HEK293 (cell line): ENCODE measurements at regions not wholly inside any gene's neighbourhood (a gene's known extent, or its start where the extent isn't known, plus 50 kb on each side); places are given as distances from the start of the nearest gene placed in this dataset.

Experiments used
- CTCF ChIA-PET: fragments of 350-600 bp; formaldehyde crosslinking; extraction: SDS; loops from one replicate; lab custom pipeline; 2021; ENCODE audit warnings: antibody characterized with exemption; lab: Yijun Ruan, JAX
- POLR2A ChIA-PET: fragments of 300-600 bp; formaldehyde crosslinking; extraction: SDS; loops from one replicate; lab custom pipeline; 2020; ENCODE audit warnings: antibody characterized with exemption, inconsistent platforms; lab: Yijun Ruan, JAX
- H3K27ac ChIP-seq: fragments of 200-500 bp; sonication (Bioruptor generic); 2 replicates; pipeline ENCODE4 v1.5.1; 2014; ENCODE audit warnings: low read depth, low read length, control low read depth, inconsistent platforms; ENCODE audit errors: extremely low read depth
- H3K36me3 ChIP-seq, 2 experiments: fragments of 200-500 bp in 1 of 2; sonication (Bioruptor generic) in 1 of 2; 1 replicate in 1 of 2; 2 replicates in 1 of 2; pipeline ENCODE4 v1.5.1; 2014 to 2017; ENCODE audit warnings: inconsistent platforms in 2 of 2, low read length in 2 of 2; ENCODE audit not compliant: control insufficient read depth in 2 of 2, insufficient read depth in 1 of 2
- H3K4me1 ChIP-seq: fragments of 200-500 bp; sonication (Bioruptor generic); 2 replicates; pipeline ENCODE4 v1.5.1; 2014; ENCODE audit warnings: mild to moderate bottlenecking, low read length, inconsistent platforms; ENCODE audit not compliant: control insufficient read depth, insufficient read depth
- H3K4me3 ChIP-seq: 2 replicates; pipeline ENCODE4 v1.5.1; 2011; ENCODE audit warnings: low read depth, mild to moderate bottlenecking, control low read depth, low read length, moderate library complexity
- H3K9me3 ChIP-seq: fragments of 200-500 bp; sonication (Bioruptor generic); 2 replicates; pipeline ENCODE4 v1.5.1; 2014; ENCODE audit warnings: low read depth, low read length, inconsistent platforms; ENCODE audit not compliant: control insufficient read depth, insufficient read depth
- ATF2 ChIP-seq: fragments of 450-650 bp; formaldehyde crosslinking; IDR thresholded peaks from 2 replicates; pipeline ENCODE4 v1.5.1; 2016; ENCODE audit warnings: missing biosample characterization, missing genetic modification characterization, low read depth
- GFI1B ChIP-seq: fragments of 450-650 bp; formaldehyde crosslinking; IDR thresholded peaks from 2 replicates; pipeline ENCODE4 v1.5.1; 2016; ENCODE audit warnings: missing biosample characterization, missing genetic modification characterization
- HOXC10 ChIP-seq: sonication (generic); formaldehyde crosslinking; IDR thresholded peaks from 2 replicates; pipeline ENCODE4 v1.8.1; 2023; ENCODE audit warnings: mild to moderate bottlenecking, missing genetic modification reagents
- KLF8 ChIP-seq: fragments of 450-650 bp; formaldehyde crosslinking; IDR thresholded peaks from 2 replicates; pipeline ENCODE4 v1.5.1; 2016; ENCODE audit warnings: missing biosample characterization, missing genetic modification characterization
- MEIS1 ChIP-seq: sonication (generic); formaldehyde crosslinking; IDR thresholded peaks from 2 replicates; pipeline ENCODE4 v1.8.1; 2022; ENCODE audit warnings: missing genetic modification reagents, mild to moderate bottlenecking, borderline replicate concordance
- SCRT1 ChIP-seq: fragments of 450-650 bp; formaldehyde crosslinking; IDR thresholded peaks from 2 replicates; pipeline ENCODE4 v1.5.1; 2016; ENCODE audit warnings: missing biosample characterization, missing genetic modification characterization, borderline replicate concordance
- SETDB1 ChIP-seq: IDR thresholded peaks from one replicate; pipeline ENCODE4 v1.6.1; 2017; ENCODE audit warnings: mild to moderate bottlenecking, low read length, moderate library complexity, mixed read lengths; ENCODE audit not compliant: insufficient read length
- TRIM28 ChIP-seq: IDR thresholded peaks from 2 replicates; pipeline ENCODE4 v1.6.1; 2011; ENCODE audit warnings: low read length, control low read depth, borderline replicate concordance
- ZBTB44 ChIP-seq: fragments of 450-650 bp; IDR thresholded peaks from 2 replicates; pipeline ENCODE4 v1.5.1; 2018; ENCODE audit warnings: missing biosample characterization, mild to moderate bottlenecking, missing genetic modification characterization
- ZNF121 ChIP-seq: fragments of 450-650 bp; formaldehyde crosslinking; IDR thresholded peaks from 2 replicates; pipeline ENCODE4 v1.5.1; 2016; ENCODE audit warnings: missing biosample characterization, missing genetic modification characterization
- ZNF211 ChIP-seq: fragments of 450-650 bp; formaldehyde crosslinking; IDR thresholded peaks from 2 replicates; pipeline ENCODE4 v1.5.1; 2016; ENCODE audit warnings: low read depth, missing biosample characterization, missing genetic modification characterization
- ZNF280C ChIP-seq: fragments of 450-650 bp; formaldehyde crosslinking; IDR thresholded peaks from 2 replicates; pipeline ENCODE4 v1.5.1; 2016; ENCODE audit warnings: missing biosample characterization, missing genetic modification characterization
- ZNF37A ChIP-seq: fragments of 450-650 bp; IDR thresholded peaks from 2 replicates; pipeline ENCODE4 v1.5.1; 2018; ENCODE audit warnings: missing biosample characterization, missing genetic modification characterization
- ZNF473 ChIP-seq: fragments of 450-650 bp; formaldehyde crosslinking; IDR thresholded peaks from 2 replicates; pipeline ENCODE4 v1.5.1; 2017; ENCODE audit warnings: missing biosample characterization, missing genetic modification characterization
- ZNF510 ChIP-seq: fragments of 450-650 bp; formaldehyde crosslinking; IDR thresholded peaks from 2 replicates; pipeline ENCODE4 v1.5.1; 2018; ENCODE audit warnings: mild to moderate bottlenecking, missing genetic modification characterization, missing biosample characterization; ENCODE audit not compliant: insufficient replicate concordance
- ZNF623 ChIP-seq: fragments of 450-650 bp; formaldehyde crosslinking; IDR thresholded peaks from 2 replicates; pipeline ENCODE4 v1.5.1; 2016; ENCODE audit warnings: missing biosample characterization, missing genetic modification characterization
- ZNF624 ChIP-seq: fragments of 450-650 bp; formaldehyde crosslinking; IDR thresholded peaks from 2 replicates; pipeline ENCODE4 v1.5.1; 2017; ENCODE audit warnings: missing biosample characterization, missing genetic modification characterization
- ZNF660 ChIP-seq: fragments of 450-650 bp; IDR thresholded peaks from 2 replicates; pipeline ENCODE4 v1.5.1; 2018; ENCODE audit warnings: missing biosample characterization, mild to moderate bottlenecking, missing genetic modification characterization
- ZNF747 ChIP-seq: fragments of 450-650 bp; formaldehyde crosslinking; IDR thresholded peaks from 2 replicates; pipeline ENCODE4 v1.5.1; 2016; ENCODE audit warnings: missing biosample characterization, missing genetic modification characterization
- ZNF76 ChIP-seq: fragments of 450-650 bp; formaldehyde crosslinking; IDR thresholded peaks from 2 replicates; pipeline ENCODE4; 2016; ENCODE audit warnings: low read depth, missing biosample characterization, missing genetic modification characterization, borderline replicate concordance
- ZSCAN30 ChIP-seq: fragments of 450-650 bp; IDR thresholded peaks from 2 replicates; pipeline ENCODE4 v1.5.1; 2018; ENCODE audit warnings: missing biosample characterization, mild to moderate bottlenecking, missing genetic modification characterization, moderate library complexity

- TF ChIP-seq ZNF280C (tag by site-specific recombination) (no peak), MEIS1 (no peak), ZBTB44 (no peak), ZNF747 (no peak), ZNF37A (tag by site-specific recombination) (no peak), GFI1B (no peak), ATF2 (tag by site-specific recombination) (no peak), KLF8 (tag by site-specific recombination) (no peak), ZNF623 (no peak), SETDB1 (no peak), ZNF660 (tag by site-specific recombination) (no peak), ZNF76 (tag by site-specific recombination) (no peak), ZNF510 (no peak), ZNF473 (tag by site-specific recombination) (no peak), ZNF211 (no peak), ZSCAN30 (tag by site-specific recombination) (no peak), HOXC10 (no peak), ZNF121 (tag by site-specific recombination) (no peak), ZNF624 (tag by site-specific recombination) (no peak)
- ChIA-PET CTCF (interaction anchor here (0.7 to 1.0 kb wide), 2 partner anchors 477 to 864 kb away, joined by 3 read pairs; no protein-coding TSS in a partner anchor), POLR2A (no interaction called here)
- no peak overlapping the region for H3K4me3 ChIP-seq
- H3K4me1 ChIP-seq: no peaks in the 10 kb centered on the region
- no peaks in the 10 kb centered on the region for H3K9me3 ChIP-seq
- no peaks in the 10 kb centered on the region for H3K36me3 ChIP-seq
- no peak overlapping the region for H3K27ac ChIP-seq
Observed at GRCh38 chr11:116164843-116165242, 607.9 kb downstream of the BUD13 start.

GRCh38 chr11:116162886-116163230 is 609.9 kb downstream of the BUD13 start:
- Histone ChIP-seq H3K27ac (no peak overlapping the region), H3K4me3 (no peak overlapping the region), H3K36me3 (no peaks in the 10 kb centered on the region), H3K9me3 (no peaks in the 10 kb centered on the region), H3K4me1 (no peaks in the 10 kb centered on the region)
- ChIA-PET POLR2A (no interaction called here), CTCF (no interaction called here)
- no peak for TF ChIP-seq SCRT1
- 0 out of 2 replicates have a peak, but pooled peaks have one; percentile 21 for TF ChIP-seq TRIM28
- TF ChIP-seq, all 188 proteins: peak for 1
